ENCODE measurements at regions not wholly inside any gene's neighbourhood (a gene's known extent, or its start where the extent isn't known, plus 50 kb on each side); places are given as distances from the start of the nearest gene placed in this dataset.

DNA sequence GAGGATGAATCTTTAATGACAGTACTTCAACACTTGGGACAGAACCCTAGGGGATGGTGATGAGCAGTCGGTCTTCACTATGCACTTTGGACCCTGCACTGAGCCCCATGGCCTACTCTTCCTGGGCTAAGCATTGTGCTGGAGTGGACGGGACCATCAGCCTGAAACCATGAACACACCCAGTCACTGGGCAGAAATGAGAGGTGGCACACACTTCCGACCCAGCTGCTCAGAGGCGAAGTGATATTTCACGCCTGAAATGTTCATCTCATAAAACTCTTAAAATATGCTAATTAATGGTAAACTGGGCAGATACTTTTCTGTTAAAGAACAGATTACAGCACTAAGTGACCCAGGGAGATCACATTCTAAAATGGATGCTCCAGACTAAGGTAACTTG is 150.3 kb upstream of the NDUFV2 start:
- Mint-ChIP-seq H3K4me1 (ENCODE audit: low read depth) (peaks cover 13% of the 10 kb centered on the region), H3K27me3 (ENCODE audit: low read depth) (peaks cover 5% of the 10 kb centered on the region), H3K27ac (no peak overlapping the region), H3K36me3 (ENCODE audit: low read depth) (no peaks in the 10 kb centered on the region), H3K9me3 (ENCODE audit: insufficient read depth) (no peaks in the 10 kb centered on the region), H3K4me3 (no peak overlapping the region)
- DNase-seq (no peak), ATAC-seq (no peak)
- ChIA-PET POLR2A (no interaction called here), CTCF (no interaction called here)

DNA sequence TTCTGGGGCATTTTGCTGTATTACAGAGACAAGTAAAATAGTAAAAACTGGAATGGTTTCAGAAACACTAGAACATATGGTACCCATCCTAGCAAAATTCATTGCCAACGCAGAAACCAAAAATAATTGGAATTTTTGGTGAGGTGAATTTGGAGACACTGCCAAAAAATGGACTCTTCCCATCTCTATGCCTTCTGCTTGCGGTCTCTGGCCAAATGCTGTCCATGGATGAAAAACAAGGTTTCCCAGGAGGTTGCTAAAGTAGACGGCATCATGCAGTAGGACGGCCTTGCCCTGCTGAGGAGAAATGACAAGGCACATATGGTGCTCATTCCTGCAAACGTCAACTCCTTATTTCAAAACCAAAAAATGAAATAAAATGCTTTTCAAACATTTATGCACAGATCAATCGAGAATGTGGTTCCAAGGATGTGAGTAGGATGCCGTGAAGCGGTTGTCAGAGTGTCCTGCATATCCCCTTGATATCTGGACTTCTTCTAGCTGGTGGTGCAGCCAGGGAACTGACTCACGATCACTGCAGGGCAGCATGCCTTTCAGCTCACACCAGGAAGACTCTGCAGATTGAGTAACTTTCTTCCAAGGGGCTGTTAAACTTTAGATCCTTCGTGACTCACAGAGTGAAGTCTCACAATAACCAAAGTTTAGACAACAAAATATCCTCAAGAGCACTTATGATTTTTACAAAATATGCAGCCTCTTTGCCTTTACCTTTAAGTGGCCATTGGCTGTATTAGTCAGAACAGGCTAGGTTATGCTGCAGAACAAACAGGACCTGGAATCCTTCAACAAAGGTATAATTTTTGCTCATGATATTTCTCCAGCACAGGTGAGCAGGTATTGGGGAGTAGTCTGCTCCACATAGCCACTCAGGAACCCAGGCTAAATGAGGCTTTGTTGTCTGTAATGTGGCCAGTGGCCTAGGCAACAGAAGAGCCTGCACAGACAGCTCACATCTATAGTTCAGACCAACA is 149.4 kb upstream of the NDUFV2 start:
- ChIA-PET CTCF (no interaction called here), POLR2A (no interaction called here)
- Mint-ChIP-seq H3K4me1 (ENCODE audit: low read depth) (peaks cover 13% of the 10 kb centered on the region), H3K36me3 (ENCODE audit: low read depth) (no peaks in the 10 kb centered on the region), H3K27ac (no peak overlapping the region), H3K27me3 (ENCODE audit: low read depth) (peaks cover 5% of the 10 kb centered on the region), H3K4me3 (no peak overlapping the region), H3K9me3 (ENCODE audit: insufficient read depth) (no peaks in the 10 kb centered on the region)
- ATAC-seq = no peak
- DNase-seq = no peak

DNA sequence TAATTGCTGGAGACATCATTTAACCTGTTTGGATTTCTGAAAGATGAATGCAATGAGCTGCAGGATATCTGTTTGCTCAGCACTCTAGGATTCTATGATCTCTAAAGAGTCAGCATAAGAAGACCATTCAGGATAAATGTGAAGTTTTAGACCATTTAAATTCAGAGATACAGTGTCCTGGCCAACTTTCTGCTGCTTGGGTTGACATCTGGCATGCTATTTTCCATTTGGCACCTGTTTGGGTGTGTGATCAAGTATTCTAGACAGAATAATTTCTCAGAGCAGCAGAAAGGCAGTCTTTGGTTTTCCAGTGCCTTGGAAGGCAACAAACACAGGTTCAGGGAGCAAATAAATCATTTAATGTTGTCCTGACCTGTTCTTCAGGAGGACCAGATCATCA is 144.8 kb upstream of the NDUFV2 start:
- DNase-seq (no peak), ATAC-seq (no peak)
- H3K4me3 Mint-ChIP-seq = no peak overlapping the region
- H3K27ac Mint-ChIP-seq = no peak overlapping the region
- H3K36me3 Mint-ChIP-seq (ENCODE audit: low read depth) = no peaks in the 10 kb centered on the region
- POLR2A ChIA-PET = no interaction called here
- CTCF ChIA-PET = no interaction called here
- no peaks in the 10 kb centered on the region for H3K4me1 Mint-ChIP-seq (ENCODE audit: low read depth)
- H3K9me3 Mint-ChIP-seq (ENCODE audit: insufficient read depth) = no peaks in the 10 kb centered on the region
- H3K27me3 Mint-ChIP-seq (ENCODE audit: low read depth) = peaks cover 10% of the 10 kb centered on the region

DNA sequence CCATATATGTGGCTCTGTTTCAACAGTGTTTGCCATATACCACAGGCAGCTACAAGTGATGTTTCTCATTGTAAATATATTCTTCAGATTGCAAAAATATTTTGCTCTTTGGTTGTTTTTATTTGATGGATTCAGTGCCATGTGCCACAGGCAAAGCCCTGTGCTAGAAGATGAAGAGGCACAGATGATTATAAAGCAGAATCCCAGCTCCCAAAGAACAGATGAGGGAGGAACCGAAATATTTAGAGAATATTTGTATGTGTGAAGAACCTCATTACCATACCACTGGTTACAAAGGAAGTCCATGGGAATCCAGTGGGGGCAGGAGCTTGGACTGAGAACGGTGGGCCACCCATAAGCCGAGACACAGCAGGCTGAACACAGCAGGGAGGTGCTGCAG is 143.8 kb upstream of the NDUFV2 start:
- ATAC-seq (no peak), DNase-seq (no peak)
- H3K4me1 Mint-ChIP-seq (ENCODE audit: low read depth) = no peaks in the 10 kb centered on the region
- ChIA-PET CTCF (no interaction called here), POLR2A (no interaction called here)
- no peak overlapping the region for H3K4me3 Mint-ChIP-seq
- H3K27me3 Mint-ChIP-seq (ENCODE audit: low read depth) = peaks cover 10% of the 10 kb centered on the region
- no peaks in the 10 kb centered on the region for H3K9me3 Mint-ChIP-seq (ENCODE audit: insufficient read depth)
- no peaks in the 10 kb centered on the region for H3K36me3 Mint-ChIP-seq (ENCODE audit: low read depth)
- H3K27ac Mint-ChIP-seq = no peak overlapping the region

DNA sequence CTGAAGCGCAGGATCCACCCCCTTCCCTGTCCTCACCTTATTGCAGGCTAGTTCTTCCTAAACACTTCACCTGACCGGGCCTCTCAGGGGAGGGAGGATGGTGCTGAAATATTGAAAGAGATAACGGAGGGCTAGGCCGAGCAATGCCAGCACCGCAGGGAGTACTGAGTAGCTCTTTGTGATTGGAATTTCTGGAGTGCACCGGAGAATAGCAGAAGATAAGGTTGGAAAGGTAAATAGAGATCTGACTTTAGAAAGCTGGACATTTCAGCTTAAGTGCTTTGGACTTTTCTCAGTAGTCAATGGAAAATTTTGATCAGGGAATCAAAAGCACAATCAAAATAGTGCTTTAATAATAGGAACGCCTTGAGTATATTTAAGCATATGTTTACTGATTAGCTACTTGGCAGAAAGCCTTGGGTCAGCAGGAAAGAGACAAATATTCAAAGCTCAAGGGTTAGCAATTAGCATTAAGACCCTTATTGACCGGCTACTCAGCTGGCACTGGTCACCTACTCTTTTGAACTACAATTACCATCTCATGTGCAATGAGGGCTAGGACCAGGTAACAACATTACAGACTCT is 142.9 kb upstream of the NDUFV2 start:
- Mint-ChIP-seq H3K4me1 (ENCODE audit: low read depth) (no peaks in the 10 kb centered on the region), H3K9me3 (ENCODE audit: insufficient read depth) (no peaks in the 10 kb centered on the region), H3K36me3 (ENCODE audit: low read depth) (no peaks in the 10 kb centered on the region), H3K27ac (no peak overlapping the region), H3K27me3 (ENCODE audit: low read depth) (peaks cover 10% of the 10 kb centered on the region), H3K4me3 (no peak overlapping the region)
- ChIA-PET CTCF (no interaction called here), POLR2A (no interaction called here)
- ATAC-seq = no peak
- no peak for DNase-seq

DNA sequence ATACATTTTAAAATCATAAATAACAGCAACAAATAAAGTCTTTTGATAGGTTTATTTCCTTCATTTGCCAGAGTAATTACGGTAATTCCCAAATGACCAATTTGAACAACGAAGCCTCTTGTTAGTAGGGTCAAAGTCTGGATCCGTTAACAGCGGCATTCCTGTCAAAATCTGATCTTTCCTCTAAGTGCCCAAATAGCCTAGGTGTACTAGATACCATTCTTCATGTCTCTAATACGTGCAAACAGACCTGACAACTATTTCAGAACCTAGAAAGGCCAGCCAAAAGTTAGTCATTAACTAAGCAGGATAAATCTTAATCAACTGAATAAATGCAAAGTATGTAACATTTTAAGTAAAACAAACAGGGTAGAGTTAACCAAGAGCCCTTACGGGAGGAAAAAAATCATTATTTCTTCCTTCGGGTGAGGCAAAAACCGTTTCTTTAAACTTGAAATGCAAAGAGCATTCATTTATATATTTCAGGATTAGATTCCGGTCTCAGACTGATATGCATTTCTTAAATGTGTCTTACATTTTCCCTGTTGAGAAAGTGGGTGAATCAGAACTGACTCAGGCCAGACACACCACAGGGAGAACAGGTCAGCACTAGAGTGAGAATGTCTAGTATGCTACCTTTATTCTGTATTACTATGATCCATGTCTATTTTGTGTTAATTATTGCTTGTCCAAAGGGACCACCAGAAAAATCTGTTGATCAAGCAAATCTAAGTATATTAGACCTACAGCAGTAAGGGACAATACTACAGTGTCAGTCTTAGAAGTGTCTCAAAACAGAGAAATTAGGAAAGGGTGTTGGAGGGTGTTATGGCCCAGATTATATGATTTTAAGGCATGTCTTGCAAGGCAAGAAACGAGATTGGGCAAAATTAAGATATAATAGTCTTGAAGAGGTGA is 141.5 kb upstream of the NDUFV2 start:
- peaks cover 10% of the 10 kb centered on the region for H3K27me3 Mint-ChIP-seq (ENCODE audit: low read depth)
- POLR2A ChIA-PET = no interaction called here
- DNase-seq (no peak), ATAC-seq (no peak)
- no peak overlapping the region for H3K27ac Mint-ChIP-seq
- no peaks in the 10 kb centered on the region for H3K9me3 Mint-ChIP-seq (ENCODE audit: insufficient read depth)
- no peaks in the 10 kb centered on the region for H3K4me1 Mint-ChIP-seq (ENCODE audit: low read depth)
- CTCF ChIA-PET = no interaction called here
- no peaks in the 10 kb centered on the region for H3K36me3 Mint-ChIP-seq (ENCODE audit: low read depth)
- no peak overlapping the region for H3K4me3 Mint-ChIP-seq

DNA sequence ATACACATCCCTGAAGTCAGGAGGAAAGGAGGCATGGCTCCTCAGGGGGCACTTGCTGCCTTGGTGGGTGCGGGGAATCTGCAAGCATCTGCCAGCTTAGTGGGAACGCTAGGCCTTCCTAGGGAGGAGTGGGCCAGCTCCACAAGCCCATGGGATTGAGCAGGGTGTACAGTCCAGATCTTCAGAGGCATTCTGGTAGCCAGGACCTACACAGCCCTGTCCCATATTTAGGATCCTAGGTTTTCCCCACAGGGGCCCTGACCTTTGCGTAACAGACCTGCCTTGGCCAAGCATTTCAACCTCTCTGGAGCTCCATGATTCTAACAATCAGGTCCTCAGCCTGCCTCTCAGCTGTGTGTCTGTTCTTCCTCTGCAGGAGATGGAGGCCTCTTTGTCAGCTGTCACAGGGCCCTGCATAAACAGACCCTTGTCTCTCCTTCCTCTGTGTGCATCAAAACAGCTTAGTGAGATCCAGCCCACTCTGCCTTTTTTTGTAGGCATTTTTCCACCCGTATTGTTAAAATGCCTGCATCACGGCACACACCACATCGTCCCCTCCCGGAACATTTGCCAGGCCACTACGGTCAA is 140.2 kb upstream of the NDUFV2 start:
- ATAC-seq = no peak
- no peak overlapping the region for H3K4me3 Mint-ChIP-seq
- H3K36me3 Mint-ChIP-seq (ENCODE audit: low read depth) = no peaks in the 10 kb centered on the region
- no peaks in the 10 kb centered on the region for H3K9me3 Mint-ChIP-seq (ENCODE audit: insufficient read depth)
- H3K27ac Mint-ChIP-seq = no peak overlapping the region
- no peak for DNase-seq
- ChIA-PET CTCF (no interaction called here), POLR2A (no interaction called here)
- peaks cover 7% of the 10 kb centered on the region for H3K27me3 Mint-ChIP-seq (ENCODE audit: low read depth)
- no peaks in the 10 kb centered on the region for H3K4me1 Mint-ChIP-seq (ENCODE audit: low read depth)

DNA sequence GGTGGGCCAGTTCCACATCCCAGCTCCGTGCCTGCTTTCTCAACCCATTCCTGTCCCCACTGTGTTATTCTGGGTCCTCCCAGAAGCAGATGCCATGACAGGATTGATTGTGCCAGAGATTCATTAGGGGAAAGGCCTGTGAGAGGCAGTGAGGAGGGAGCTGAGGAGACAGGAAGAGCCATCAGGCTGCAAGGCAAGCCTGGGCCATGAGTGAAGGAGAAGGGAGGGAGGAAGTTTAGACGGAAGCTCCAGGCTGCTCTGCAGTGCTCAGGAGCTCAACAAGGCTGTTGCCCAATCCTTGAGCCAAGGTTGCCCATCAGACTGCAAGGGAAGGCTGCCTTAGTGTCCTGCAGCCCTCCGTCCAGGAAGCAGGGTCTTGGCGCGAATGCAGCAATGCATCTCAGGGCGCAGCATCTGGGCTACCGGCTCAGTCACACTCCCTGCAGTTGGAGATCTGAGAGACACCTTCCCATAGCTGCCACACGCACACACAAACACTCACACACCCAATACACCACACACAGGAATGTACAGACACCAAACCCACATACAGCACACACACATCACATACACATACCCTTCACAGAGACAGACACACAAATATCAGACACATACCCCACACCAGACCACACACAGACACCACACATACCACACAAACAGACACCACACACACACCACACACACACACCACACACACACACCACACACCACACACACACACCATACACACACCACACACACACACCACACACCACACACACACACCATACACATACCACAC is 139.5 kb upstream of the NDUFV2 start:
- H3K27me3 Mint-ChIP-seq (ENCODE audit: low read depth) = peaks cover 6% of the 10 kb centered on the region
- no peaks in the 10 kb centered on the region for H3K4me1 Mint-ChIP-seq (ENCODE audit: low read depth)
- H3K4me3 Mint-ChIP-seq = no peak overlapping the region
- no peaks in the 10 kb centered on the region for H3K9me3 Mint-ChIP-seq (ENCODE audit: insufficient read depth)
- ATAC-seq (no peak), DNase-seq (no peak)
- ChIA-PET POLR2A (no interaction called here), CTCF (no interaction called here)
- no peaks in the 10 kb centered on the region for H3K36me3 Mint-ChIP-seq (ENCODE audit: low read depth)
- no peak overlapping the region for H3K27ac Mint-ChIP-seq

DNA sequence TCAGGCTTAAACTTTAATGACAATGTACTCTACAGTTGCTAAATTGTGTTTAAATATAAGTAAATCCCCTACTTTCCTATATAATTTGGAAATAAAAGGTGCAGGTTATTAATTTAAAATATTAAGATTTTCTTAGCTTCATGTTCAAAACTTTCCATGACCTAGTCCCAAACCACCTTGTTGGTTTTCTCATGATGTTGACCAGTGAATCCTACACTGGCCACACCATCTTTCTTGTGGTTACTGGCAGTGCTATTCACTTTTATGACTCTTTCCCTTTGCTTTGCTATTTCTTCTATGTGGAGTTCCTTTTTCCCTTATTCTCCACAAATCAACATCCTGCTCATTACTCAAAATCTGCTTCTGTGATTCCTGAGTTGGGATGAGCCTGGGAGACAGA is 138.6 kb upstream of the NDUFV2 start:
- CTCF ChIA-PET = no interaction called here
- no peaks in the 10 kb centered on the region for H3K36me3 Mint-ChIP-seq (ENCODE audit: low read depth)
- no peak overlapping the region for H3K27ac Mint-ChIP-seq
- ATAC-seq (no peak), DNase-seq (no peak)
- H3K4me3 Mint-ChIP-seq = no peak overlapping the region
- POLR2A ChIA-PET = no interaction called here
- H3K9me3 Mint-ChIP-seq (ENCODE audit: insufficient read depth) = no peaks in the 10 kb centered on the region
- H3K4me1 Mint-ChIP-seq (ENCODE audit: low read depth) = no peaks in the 10 kb centered on the region
- H3K27me3 Mint-ChIP-seq (ENCODE audit: low read depth) = peaks cover 4% of the 10 kb centered on the region

DNA sequence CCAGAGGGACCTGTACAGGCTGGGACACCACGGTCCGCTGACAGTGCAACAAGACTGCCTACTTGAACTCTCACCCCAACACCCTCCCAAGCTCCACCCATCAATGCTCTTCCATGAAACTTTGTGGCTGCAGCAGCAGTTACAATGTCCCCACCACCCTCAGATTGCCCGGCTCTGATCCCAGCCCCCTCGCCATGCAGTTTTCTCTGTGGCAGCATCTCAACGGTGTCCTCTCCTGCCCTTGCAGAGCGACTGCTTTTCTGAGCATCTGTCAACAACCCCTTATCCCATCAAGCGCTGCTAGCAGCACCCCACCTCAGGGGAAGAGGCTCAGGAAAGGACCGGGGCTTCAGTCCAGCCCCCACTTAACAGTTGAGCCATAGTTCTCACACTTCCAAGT is 137.1 kb upstream of the NDUFV2 start:
- H3K4me1 Mint-ChIP-seq (ENCODE audit: low read depth) = no peaks in the 10 kb centered on the region
- no peak overlapping the region for H3K27ac Mint-ChIP-seq
- ATAC-seq (no peak), DNase-seq (no peak)
- peaks cover 4% of the 10 kb centered on the region for H3K27me3 Mint-ChIP-seq (ENCODE audit: low read depth)
- H3K9me3 Mint-ChIP-seq (ENCODE audit: insufficient read depth) = no peaks in the 10 kb centered on the region
- H3K36me3 Mint-ChIP-seq (ENCODE audit: low read depth) = no peaks in the 10 kb centered on the region
- ChIA-PET POLR2A (no interaction called here), CTCF (no interaction called here)
- H3K4me3 Mint-ChIP-seq = no peak overlapping the region

DNA sequence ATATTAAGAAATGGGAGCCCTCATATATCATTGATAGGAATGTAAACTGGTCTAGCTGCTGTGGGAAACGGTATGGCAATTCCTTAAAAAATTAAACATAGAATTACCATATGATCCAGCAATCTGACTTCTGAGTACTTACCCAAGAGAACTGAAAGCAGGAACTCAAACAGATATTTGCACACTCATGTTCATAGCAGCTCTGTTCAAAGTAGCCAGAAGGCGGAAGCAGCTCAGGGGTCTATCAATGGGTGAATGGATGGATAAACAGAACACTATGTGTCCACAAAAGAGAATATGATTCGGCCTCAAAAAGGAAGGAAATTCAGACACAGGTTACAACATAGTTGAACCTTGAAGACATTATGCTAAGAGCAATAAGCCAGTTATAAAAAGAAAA is 135.7 kb upstream of the NDUFV2 start:
- Mint-ChIP-seq H3K4me3 (no peak overlapping the region), H3K36me3 (ENCODE audit: low read depth) (no peaks in the 10 kb centered on the region), H3K4me1 (ENCODE audit: low read depth) (no peaks in the 10 kb centered on the region), H3K27ac (no peak overlapping the region), H3K9me3 (ENCODE audit: insufficient read depth) (no peaks in the 10 kb centered on the region), H3K27me3 (ENCODE audit: low read depth) (peaks cover 4% of the 10 kb centered on the region)
- ChIA-PET POLR2A (no interaction called here), CTCF (interaction anchor here (0.8 kb wide), 1 partner anchor 270 kb away, joined by 3 read pairs; no protein-coding TSS in a partner anchor)
- ATAC-seq (no peak), DNase-seq (no peak)
